Prostate gland (tissue), 2 donors: ENCODE measurements at regions not wholly inside any gene's neighbourhood (a gene's known extent, or its start where the extent isn't known, plus 50 kb on each side); places are given as distances from the start of the nearest gene placed in this dataset.

ENCODE experiments used
- DNase-seq: peaks from one replicate; pipeline ENCODE4 v3.0.0-alpha.2; 2019; ENCODE audit warnings: low spot score
- H3K27ac ChIP-seq, 2 donors: fragments of 200-600 bp; sonication (generic); 2 replicates each; pipeline ENCODE4 v1.5.1; 2017 to 2019
- H3K27me3 ChIP-seq: fragments of 200-600 bp; sonication (generic); replicated peaks from 2 replicates; pipeline ENCODE4 v1.5.1; 2019; ENCODE audit not compliant: insufficient read depth
- H3K36me3 ChIP-seq, 2 donors: fragments of 200-600 bp; sonication (generic); 1 replicate in 1 of 2; 2 replicates in 1 of 2; pipeline versions ENCODE4 v1.5.1 to v1.8.1; 2017 to 2019
- H3K4me1 ChIP-seq: fragments of 200-600 bp; sonication (generic); replicated peaks from 2 replicates; pipeline ENCODE4 v1.5.1; 2019
- H3K4me3 ChIP-seq, 2 donors: fragments of 200-600 bp; sonication (generic); 2 replicates each; pipeline ENCODE4 v1.5.1; 2017 to 2019
- H3K9me3 ChIP-seq: fragments of 200-600 bp; sonication (generic); 2 replicates; pipeline ENCODE4 v1.5.1; 2017
- POLR2A ChIP-seq: fragments of 450-650 bp; IDR thresholded peaks from one replicate; pipeline ENCODE4 v1.6.1; 2016; ENCODE audit warnings: antibody characterized with exemption, mild to moderate bottlenecking
- POLR2AphosphoS5 ChIP-seq: sonication (generic); formaldehyde crosslinking; IDR thresholded peaks from one replicate; pipeline ENCODE4 v1.6.1; 2017; ENCODE audit warnings: antibody characterized with exemption
- WGBS: methylation state at CpG from one replicate; pipeline ENCODE4 v1.1.5; 2018; 5-methylcytosine and 5-hydroxymethylcytosine counted together
- intact Hi-C: fragments of 100-400 bp; cut with DNase I; formaldehyde crosslinking; loops from one replicate; pipeline ENCODE4 v1.14.2; 2022
- TF ChIP-seq, protein P1 (sequence below), 4 experiments: fragments of 200-600 bp in 2 of 4; fragments of 450-650 bp in 2 of 4; sonication (generic) in 2 of 4; IDR thresholded peaks; 1 replicate in 3 of 4; 2 replicates in 1 of 4; pipeline ENCODE4 v1.5.1; 2016 to 2019; ENCODE audit warnings: antibody characterized with exemption in 4 of 4, mild to moderate bottlenecking in 2 of 4, moderate library complexity in 2 of 4

GRCh38 chr4:181613200-181613599 is 630.0 kb upstream of the TENM3 start:
- TF ChIP-seq POLR2AphosphoS5 (no peak), POLR2A (no peak)
- TF ChIP-seq, protein P1, sequence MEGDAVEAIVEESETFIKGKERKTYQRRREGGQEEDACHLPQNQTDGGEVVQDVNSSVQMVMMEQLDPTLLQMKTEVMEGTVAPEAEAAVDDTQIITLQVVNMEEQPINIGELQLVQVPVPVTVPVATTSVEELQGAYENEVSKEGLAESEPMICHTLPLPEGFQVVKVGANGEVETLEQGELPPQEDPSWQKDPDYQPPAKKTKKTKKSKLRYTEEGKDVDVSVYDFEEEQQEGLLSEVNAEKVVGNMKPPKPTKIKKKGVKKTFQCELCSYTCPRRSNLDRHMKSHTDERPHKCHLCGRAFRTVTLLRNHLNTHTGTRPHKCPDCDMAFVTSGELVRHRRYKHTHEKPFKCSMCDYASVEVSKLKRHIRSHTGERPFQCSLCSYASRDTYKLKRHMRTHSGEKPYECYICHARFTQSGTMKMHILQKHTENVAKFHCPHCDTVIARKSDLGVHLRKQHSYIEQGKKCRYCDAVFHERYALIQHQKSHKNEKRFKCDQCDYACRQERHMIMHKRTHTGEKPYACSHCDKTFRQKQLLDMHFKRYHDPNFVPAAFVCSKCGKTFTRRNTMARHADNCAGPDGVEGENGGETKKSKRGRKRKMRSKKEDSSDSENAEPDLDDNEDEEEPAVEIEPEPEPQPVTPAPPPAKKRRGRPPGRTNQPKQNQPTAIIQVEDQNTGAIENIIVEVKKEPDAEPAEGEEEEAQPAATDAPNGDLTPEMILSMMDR (IDR thresholded peaks at IDR 0.05) = no peak
- no peaks in the 10 kb centered on the region for H3K36me3 ChIP-seq
- WGBS = 81% methylated on average over 6 of the region's 6 CpGs
- H3K27me3 ChIP-seq = no peaks in the 10 kb centered on the region
- H3K4me3 ChIP-seq = no peak overlapping the region
- intact Hi-C loops = no loop called here
- DNase-seq = no peak
- H3K9me3 ChIP-seq = no peaks in the 10 kb centered on the region
- H3K27ac ChIP-seq = no peak overlapping the region
- H3K4me1 ChIP-seq = no peaks in the 10 kb centered on the region

- no peaks in the 10 kb centered on the region for H3K9me3 ChIP-seq
- DNase-seq = no peak
- no peaks in the 10 kb centered on the region for H3K4me1 ChIP-seq
- WGBS = 89% methylated on average over 6 of the region's 6 CpGs
- no peak overlapping the region for H3K27ac ChIP-seq
- intact Hi-C loops = no loop called here
- TF ChIP-seq POLR2A = no peak
- TF ChIP-seq, protein P1 (IDR thresholded peaks at IDR 0.05) = no peak
- no peak overlapping the region for H3K4me3 ChIP-seq
- H3K36me3 ChIP-seq = no peaks in the 10 kb centered on the region
- no peaks in the 10 kb centered on the region for H3K27me3 ChIP-seq
Measured at GRCh38 chr4:181618038-181618618, 625.1 kb upstream of the TENM3 start.

DNA sequence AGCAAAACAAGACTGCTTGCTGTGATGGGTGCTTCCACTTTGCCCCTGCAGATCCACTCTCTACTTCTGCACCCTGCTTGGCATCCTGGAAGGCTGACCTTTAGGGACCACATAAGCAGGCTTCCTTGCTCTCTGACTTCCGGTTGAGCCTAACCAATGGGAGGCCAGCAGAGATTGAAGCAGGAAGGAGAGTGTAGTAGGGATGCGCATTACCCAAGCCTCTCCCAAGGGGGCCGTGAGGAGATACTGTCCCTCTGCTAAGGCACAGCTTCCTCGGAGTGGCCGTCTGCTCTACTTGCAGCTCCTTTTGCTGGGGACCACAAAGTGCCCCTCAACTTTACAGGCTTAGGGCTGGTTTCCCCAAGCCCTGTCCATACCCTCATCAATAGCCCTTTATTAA is 624.3 kb upstream of the TENM3 start:
- TF ChIP-seq POLR2A (no peak), POLR2AphosphoS5 (no peak)
- WGBS = 92% methylated on average over 5 of the region's 5 CpGs
- no peaks in the 10 kb centered on the region for H3K4me1 ChIP-seq
- no peak for DNase-seq
- H3K27me3 ChIP-seq = no peaks in the 10 kb centered on the region
- intact Hi-C loops = no loop called here
- no peak overlapping the region for H3K27ac ChIP-seq
- no peaks in the 10 kb centered on the region for H3K36me3 ChIP-seq
- no peaks in the 10 kb centered on the region for H3K9me3 ChIP-seq
- H3K4me3 ChIP-seq = no peak overlapping the region

DNA sequence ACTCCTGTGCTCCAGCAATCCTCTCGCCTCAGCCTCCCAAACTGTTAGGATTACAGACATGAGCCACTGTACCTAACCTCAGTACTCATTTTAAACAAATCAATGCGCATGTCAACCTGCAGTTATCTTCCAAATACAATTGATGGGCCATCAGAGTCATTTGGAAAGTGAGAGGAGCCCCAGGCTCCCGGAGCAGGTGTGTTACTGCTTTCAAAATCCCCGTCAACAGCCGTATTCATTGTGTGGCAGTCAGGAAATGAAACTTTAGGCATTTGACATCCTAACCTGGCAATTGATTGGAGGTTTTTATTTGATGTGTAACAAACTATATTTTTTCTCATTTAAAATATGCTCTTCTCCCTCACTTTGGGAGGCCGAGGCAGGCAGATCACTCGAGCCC is 623.6 kb upstream of the TENM3 start:
- DNase-seq = no peak
- H3K4me3 ChIP-seq = no peak overlapping the region
- no peaks in the 10 kb centered on the region for H3K36me3 ChIP-seq
- H3K4me1 ChIP-seq = no peaks in the 10 kb centered on the region
- H3K9me3 ChIP-seq = no peaks in the 10 kb centered on the region
- 84% methylated on average over 7 of the region's 7 CpGs for WGBS
- intact Hi-C loops = no loop called here
- TF ChIP-seq POLR2A (no peak), POLR2AphosphoS5 (no peak)
- TF ChIP-seq, protein P1 (IDR thresholded peaks at IDR 0.05) = no peak
- H3K27me3 ChIP-seq = no peaks in the 10 kb centered on the region
- H3K27ac ChIP-seq = no peak overlapping the region

- no peak for TF ChIP-seq POLR2A
- no peak for TF ChIP-seq POLR2AphosphoS5
- TF ChIP-seq, protein P1 (IDR thresholded peaks at IDR 0.05) = no peak
- intact Hi-C loops = no loop called here
- WGBS = 88% methylated on average over 12 of the region's 12 CpGs
Measured at GRCh38 chr4:181637186-181638105, 605.8 kb upstream of the TENM3 start.

More at GRCh38 chr4:181637186-181638105, 605.8 kb upstream of the TENM3 start:
- Histone ChIP-seq H3K27me3 (no peaks in the 10 kb centered on the region), H3K4me3 (no peak overlapping the region), H3K36me3 (no peaks in the 10 kb centered on the region), H3K9me3 (no peaks in the 10 kb centered on the region), H3K4me1 (no peaks in the 10 kb centered on the region), H3K27ac (no peak overlapping the region)
- no peak for DNase-seq
